CD1c-positive myeloid dendritic cell (primary cell): ENCODE measurements at regions not wholly inside any gene's neighbourhood (a gene's known extent, or its start where the extent isn't known, plus 50 kb on each side); places are given as distances from the start of the nearest gene placed in this dataset.

Experiments
- DNase-seq: peaks from one replicate; pipeline ENCODE4 v3.0.0-alpha.2; 2016; ENCODE audit errors: extremely low spot score

- no peak for DNase-seq
Measured at GRCh38 chr6:105815661-105816555, 270.2 kb upstream of the PRDM1 start.

- no peak for DNase-seq
Measured at GRCh38 chr6:105814745-105815536, 271.2 kb upstream of the PRDM1 start.

- DNase-seq = no peak
Measured at GRCh38 chr6:105810922-105811482, 275.1 kb upstream of the PRDM1 start.

- DNase-seq = peak; percentile 64
Measured at GRCh38 chr6:105810105-105810921, 275.8 kb upstream of the PRDM1 start.

- no peak for DNase-seq
Measured at GRCh38 chr6:105808571-105808970, 277.6 kb upstream of the PRDM1 start.

- no peak for DNase-seq
Measured at GRCh38 chr6:105807905-105808304, 278.2 kb upstream of the PRDM1 start.

GRCh38 chr6:105806486-105806920, 279.6 kb upstream of the PRDM1 start:
- DNase-seq = no peak

- peak; percentile 70 for DNase-seq
Measured at GRCh38 chr6:105805501-105806023, 280.6 kb upstream of the PRDM1 start.

- DNase-seq = no peak
Measured at GRCh38 chr6:105804424-105804823, 281.7 kb upstream of the PRDM1 start.

- DNase-seq = no peak
Measured at GRCh38 chr6:105804000-105804399, 282.1 kb upstream of the PRDM1 start.

GRCh38 chr6:105803442-105803841, 282.7 kb upstream of the PRDM1 start:
- no peak for DNase-seq

GRCh38 chr6:105802703-105803102, 283.4 kb upstream of the PRDM1 start:
- peak; percentile 41 for DNase-seq

- no peak for DNase-seq
Measured at GRCh38 chr6:105800871-105801270, 285.3 kb upstream of the PRDM1 start.

GRCh38 chr6:105800398-105800797, 285.7 kb upstream of the PRDM1 start:
- DNase-seq = no peak

GRCh38 chr6:105799056-105799455, 287.1 kb upstream of the PRDM1 start:
- peak; percentile 61 for DNase-seq

GRCh38 chr6:105797983-105798453, 288.1 kb upstream of the PRDM1 start:
- DNase-seq = no peak

GRCh38 chr6:105797286-105797979, 288.7 kb upstream of the PRDM1 start:
- DNase-seq = no peak

- DNase-seq = peak; percentile 55
Measured at GRCh38 chr6:105795913-105796517, 290.1 kb upstream of the PRDM1 start.

GRCh38 chr6:105795366-105795765, 290.8 kb upstream of the PRDM1 start:
- no peak for DNase-seq

- DNase-seq = no peak
Measured at GRCh38 chr6:105794870-105795269, 291.3 kb upstream of the PRDM1 start.
